Neural progenitor cell (in vitro differentiated cells): ENCODE measurements at regions not wholly inside any gene's neighbourhood (a gene's known extent, or its start where the extent isn't known, plus 50 kb on each side); places are given as distances from the start of the nearest gene placed in this dataset.

ENCODE experiments used
- CTCF ChIP-seq: fragments of 200-600 bp; sonication (generic); IDR thresholded peaks from 2 replicates; pipeline ENCODE4 v1.5.1; 2017; ENCODE audit warnings: antibody characterized with exemption, mild to moderate bottlenecking
- EZH2 ChIP-seq: fragments of 200-600 bp; sonication (generic); IDR thresholded peaks from 2 replicates; pipeline ENCODE4 v1.6.1; 2017; ENCODE audit warnings: antibody characterized with exemption, mild to moderate bottlenecking, moderate library complexity
- EZH2phosphoT487 ChIP-seq: fragments of 200-600 bp; sonication (generic); IDR thresholded peaks from 2 replicates; pipeline ENCODE4 v1.6.1; 2017; ENCODE audit warnings: antibody characterized with exemption

GRCh38 chrX:122220644-122221373 lies 963.3 kb upstream of the GRIA3 start:
- TF ChIP-seq EZH2 (no peak), CTCF (no peak), EZH2phosphoT487 (no peak)
